HG03354 (cell line): ENCODE measurements at regions not wholly inside any gene's neighbourhood (a gene's known extent, or its start where the extent isn't known, plus 50 kb on each side); places are given as distances from the start of the nearest gene placed in this dataset.
"Not testable (repeated sequence)": the region's sequence is repeated elsewhere in the genome, so short reads cannot be mapped to it uniquely, and the experiment has no call there.

ENCODE experiments used
- ATAC-seq: cut with Tn5 transposase; IDR thresholded peaks from one replicate; pipeline ENCODE4 v1.9.1; 2021; ENCODE audit warnings: mild to moderate bottlenecking; ENCODE audit not compliant: unreplicated experiment, poor library complexity, severe bottlenecking

DNA sequence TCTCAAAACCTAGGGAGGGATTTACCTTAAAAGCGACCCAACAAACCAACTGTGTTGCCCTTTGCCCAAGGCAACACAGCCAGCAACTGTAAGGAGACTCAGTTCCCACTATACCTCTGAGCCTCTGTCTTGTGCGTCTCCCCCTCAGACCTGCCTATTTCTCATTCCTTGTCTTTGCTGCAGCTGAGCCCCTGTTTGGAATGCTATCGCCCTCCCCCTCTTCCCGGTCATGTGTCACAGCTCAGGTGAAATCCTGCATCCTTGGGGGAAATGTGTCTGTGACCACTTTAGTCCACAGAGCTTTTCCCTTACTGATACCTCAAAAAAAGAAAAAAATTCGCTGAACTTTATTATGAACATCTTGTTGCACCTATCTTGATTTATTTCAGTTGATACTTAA lies 52.0 kb upstream of the LRIG1 start:
- no peak for ATAC-seq

GRCh38 chr3:66553441-66554113 lies 52.8 kb upstream of the LRIG1 start:
- no peak for ATAC-seq

GRCh38 chr3:66554178-66554577 lies 53.4 kb upstream of the LRIG1 start:
- ATAC-seq, result no peak

DNA sequence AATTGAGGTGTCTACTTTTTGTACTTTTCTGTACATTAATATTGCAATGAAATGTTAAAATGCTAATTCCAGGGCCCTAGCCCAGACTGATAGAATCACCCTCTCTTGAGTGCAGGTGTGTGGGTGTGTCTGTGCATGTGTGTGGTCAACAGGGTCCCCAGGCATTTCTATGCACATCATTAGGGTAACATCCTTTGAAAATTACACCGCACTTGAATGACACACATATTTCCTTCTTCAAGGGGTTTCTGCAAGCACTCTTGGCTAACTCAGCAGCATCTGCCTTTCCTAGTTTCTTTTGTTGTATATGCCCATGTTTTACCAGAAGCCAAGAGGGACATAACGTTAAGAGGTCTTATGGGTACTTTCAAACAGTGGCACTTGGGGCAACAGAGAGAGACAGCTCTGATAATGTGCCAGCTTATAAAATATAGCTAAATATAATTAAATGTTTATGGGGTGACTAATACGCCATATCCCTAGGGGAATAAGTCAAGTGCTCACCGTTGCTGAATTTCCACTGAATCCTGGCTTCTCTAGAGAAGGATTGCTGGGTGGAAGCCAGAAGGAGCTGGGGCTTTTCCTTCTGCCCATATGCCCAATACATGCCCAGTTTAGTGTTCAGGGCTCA lies 54.5 kb upstream of the LRIG1 start:
- no peak for ATAC-seq

DNA sequence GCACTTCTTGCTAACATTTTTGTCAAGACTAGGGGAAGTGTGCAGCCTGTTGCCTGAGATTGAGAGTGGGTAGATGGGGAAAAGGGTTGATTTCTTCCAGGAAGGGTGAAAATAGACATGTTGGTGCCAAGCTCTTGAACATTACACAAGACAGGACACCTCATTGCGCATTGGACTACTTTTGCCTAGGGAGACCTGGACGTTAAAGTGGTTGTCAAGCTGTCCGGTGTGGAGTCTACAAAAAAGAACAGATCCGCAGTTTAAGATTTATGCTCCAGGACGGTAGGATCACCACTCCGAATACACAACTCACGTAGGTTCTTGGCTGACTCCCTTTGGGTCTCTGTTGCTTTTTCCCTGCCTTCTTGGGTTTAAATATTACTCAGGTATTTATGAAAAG lies 56.3 kb upstream of the LRIG1 start:
- ATAC-seq, result no peak

GRCh38 chr3:66559924-66560323 lies 59.1 kb upstream of the LRIG1 start:
- not testable (repeated sequence) for ATAC-seq

DNA sequence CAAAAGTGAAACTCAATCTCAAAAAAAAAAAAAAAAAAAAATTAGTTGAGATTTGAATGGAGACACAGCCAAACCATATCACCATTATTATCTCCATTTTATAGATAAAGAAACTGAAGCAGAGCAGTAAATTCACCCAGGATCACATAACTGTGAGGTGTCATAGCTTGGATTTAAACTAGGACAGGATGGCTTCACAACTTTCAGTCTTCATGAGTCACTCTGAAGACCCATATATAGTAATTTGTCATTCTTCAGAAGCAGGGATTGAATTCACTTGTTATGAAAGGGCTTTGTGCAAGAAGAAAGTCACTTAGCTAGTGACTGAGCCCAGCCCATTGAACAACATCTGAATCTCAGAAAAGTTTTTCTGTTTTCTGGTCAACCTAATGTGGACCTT lies 60.5 kb upstream of the LRIG1 start:
- ATAC-seq, result no peak

GRCh38 chr3:66565301-66565700 lies 64.5 kb upstream of the LRIG1 start:
- ATAC-seq, result no peak

DNA sequence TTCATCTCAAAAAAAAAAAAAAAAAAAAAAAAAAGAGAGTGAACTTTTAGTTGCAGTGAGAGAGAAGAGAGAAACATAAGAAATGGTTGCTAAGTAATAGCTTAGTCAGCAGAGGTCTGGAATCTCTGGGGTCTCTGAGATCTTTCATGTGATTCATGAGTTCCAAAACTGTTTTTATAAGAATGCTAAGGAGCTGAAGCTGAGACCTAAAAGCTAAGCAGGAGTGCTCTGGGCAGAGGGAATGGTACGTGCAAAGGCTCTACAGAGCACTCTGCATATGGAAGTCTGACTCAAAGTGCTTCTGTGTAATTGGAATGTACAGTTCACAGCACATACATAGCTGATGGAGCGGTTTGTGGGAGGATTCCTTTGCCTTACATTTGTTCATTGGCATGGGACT lies 66.3 kb upstream of the LRIG1 start:
- ATAC-seq, result no peak

DNA sequence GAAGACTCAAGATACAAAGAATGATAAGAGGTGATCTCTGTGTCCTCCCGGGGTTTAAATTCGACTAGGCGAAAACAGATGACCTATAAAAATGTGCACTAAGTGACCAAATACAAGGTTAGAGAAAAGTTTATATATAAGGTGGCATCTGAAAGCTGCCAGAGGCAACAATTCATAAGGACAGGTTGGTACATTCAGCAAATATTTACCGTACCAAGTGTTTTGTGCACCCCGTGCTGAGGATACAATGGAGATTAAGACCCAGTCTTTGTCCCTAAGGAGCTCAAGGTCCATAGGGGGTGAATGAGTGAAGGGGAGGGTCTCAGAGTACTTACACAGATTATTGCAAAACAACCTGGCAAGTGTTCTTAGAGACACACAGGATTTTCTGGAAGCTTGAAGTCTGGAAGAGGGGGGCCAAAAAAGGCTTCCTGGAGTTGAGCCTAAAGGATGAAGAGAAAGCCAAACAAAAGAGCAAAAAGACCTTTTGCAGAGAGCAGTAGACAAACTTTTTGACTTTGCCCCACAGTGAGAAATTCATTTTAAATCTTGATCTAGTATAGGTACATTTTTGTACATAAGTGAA lies 71.4 kb upstream of the LRIG1 start:
- no peak for ATAC-seq

- no peak for ATAC-seq
Observed at GRCh38 chr3:66572938-66573710, 72.3 kb upstream of the LRIG1 start.

DNA sequence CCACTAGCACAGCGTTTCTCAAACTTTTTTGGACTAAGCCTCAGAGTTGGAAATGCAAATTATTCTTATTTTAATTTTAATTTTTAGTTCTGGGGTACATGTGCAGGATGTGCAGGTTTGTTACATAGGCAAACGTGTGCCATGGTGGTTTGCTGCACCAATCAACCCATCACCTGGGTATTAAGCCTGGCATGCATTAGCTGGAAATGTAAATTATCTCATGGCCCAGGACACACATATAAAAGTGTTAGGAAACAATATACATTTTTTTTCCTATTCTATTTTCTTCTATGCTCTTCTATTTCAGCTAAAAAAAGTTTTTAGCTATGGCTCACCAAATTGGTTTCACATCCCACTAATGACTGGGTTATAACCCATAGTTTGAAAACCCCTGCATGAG lies 73.3 kb upstream of the LRIG1 start:
- ATAC-seq, result no peak

GRCh38 chr3:66577426-66578203 lies 76.8 kb upstream of the LRIG1 start:
- ATAC-seq, result no peak

DNA sequence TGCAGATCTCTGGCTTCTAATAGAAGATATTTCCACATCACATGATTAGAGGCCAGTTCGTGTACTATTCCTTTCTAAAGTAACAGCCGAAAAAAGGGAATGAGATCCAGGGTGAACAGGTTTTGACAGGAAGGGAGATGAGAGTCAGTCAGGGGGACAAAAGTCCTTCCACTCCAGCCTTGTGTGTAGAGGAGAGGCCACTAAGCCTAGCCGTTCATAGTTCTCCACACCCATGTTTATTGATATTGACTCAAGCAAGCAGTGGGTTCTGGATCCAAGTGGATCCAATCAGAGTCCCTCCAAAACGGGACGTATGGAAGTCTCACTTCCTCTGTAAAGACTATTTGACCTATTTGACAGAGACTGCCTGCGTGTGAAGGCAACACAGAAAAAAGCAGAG lies 80.4 kb upstream of the LRIG1 start:
- no peak for ATAC-seq

DNA sequence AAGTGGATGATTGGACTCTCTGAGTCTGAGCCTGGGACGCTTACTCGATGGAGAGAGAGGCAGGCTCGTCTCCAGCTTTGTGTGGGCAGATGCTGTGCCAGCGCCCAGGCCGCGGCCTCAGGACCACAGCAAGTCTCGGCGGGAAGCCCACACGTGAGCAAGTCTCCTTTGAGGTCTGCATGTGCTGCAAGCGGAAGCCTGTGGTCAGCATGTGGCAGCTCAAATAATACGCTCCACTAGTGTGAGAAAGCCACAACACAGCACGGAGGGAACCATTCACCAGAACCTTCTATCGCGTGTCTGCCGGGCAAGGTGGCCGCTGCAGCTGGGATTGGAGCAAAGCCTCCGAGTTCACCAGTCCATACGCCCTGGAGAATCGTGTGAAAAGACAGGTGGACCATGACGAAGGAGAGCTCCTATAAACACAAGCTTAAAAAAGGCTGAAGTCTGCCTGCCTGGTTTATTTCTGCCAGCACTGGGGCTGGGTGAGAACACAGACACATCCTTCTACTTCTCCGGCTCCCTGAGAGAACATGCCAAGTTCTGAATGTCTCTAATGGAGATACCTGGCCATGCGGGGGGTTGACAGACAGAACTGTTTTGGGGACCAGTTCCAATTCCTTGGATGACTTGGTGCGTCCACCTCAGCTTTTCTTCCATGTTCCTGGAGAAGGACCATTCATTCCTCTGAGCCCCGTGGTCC lies 82.0 kb upstream of the LRIG1 start:
- peak; percentile 98 for ATAC-seq

DNA sequence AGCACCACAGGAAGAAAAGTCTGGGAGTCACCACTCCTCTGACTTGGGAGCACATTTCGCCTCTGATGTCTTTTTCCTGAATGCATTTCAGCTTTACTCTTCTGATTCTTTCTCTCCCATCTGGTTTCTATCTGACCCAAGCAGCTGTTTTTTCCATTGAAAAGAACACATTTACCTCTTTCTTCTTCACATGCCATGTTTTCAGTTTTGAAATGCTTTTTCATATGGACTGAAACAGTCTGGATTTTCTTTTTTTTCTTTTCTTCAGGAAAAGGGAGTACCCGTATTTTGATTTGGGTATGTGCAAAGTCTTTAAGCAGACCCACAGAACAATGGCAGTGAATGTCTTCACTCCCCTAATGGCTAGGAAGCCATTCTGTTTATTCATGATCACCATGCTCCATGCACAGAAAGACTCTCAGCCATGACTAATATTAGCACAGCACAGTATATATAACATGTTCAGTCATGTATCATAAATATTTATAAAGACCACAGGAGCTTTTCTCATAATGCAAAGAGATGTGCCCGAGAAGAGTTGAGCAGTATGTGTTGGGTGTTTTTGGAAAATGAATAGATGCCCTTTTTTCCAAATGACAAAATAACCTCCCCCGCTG lies 82.7 kb upstream of the LRIG1 start:
- ATAC-seq, result no peak

- ATAC-seq, result no peak
Observed at GRCh38 chr3:66585520-66586095, 84.8 kb upstream of the LRIG1 start.

DNA sequence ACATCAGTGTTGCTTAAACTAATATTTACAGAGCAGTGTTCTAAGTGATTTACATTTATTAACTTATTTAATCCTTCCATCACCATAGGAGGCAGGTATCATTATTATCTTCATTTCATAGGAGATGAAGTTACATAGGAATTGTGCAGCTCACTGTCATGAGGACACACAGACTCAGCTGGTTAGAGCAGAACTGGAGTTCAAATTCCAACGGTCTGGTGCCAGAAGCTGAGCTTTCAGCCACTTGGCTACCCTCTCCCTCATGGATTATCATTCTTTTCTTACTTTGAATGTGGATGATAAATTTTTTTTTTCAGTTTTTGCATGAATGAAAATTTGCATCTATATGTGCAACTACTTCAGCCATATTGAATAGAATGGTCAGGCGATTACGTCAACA lies 86.0 kb upstream of the LRIG1 start:
- no peak for ATAC-seq
